LNCAP (cell line): ENCODE measurements at regions not wholly inside any gene's neighbourhood (a gene's known extent, or its start where the extent isn't known, plus 50 kb on each side); places are given as distances from the start of the nearest gene placed in this dataset.

Experiments
- TF ChIP-seq, protein P1 (sequence below): fragments of 450-650 bp; IDR thresholded peaks from 2 replicates; pipeline ENCODE4 v1.5.1; 2017; ENCODE audit warnings: mild to moderate bottlenecking

DNA sequence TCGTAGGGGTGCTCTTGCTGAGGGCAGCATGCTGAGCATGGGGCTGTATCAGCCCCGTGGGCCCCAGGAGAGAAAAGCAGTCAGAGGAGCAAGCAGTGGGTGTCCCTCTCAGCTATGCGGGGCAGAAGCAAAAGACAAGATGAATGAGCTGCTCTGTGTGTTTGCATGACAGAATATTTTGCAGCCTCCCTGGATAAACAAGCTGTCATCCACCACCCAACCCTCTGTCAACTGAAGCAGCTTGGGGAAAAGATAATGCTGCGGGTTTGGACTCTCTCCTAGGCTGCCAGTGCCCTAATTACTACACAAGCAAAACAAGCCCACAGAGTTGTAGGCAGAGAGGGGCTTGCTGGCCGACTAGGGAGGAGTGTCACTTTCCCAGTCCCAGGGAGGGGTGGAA is 82.3 kb upstream of the PTPRT start:
- TF ChIP-seq, protein P1, sequence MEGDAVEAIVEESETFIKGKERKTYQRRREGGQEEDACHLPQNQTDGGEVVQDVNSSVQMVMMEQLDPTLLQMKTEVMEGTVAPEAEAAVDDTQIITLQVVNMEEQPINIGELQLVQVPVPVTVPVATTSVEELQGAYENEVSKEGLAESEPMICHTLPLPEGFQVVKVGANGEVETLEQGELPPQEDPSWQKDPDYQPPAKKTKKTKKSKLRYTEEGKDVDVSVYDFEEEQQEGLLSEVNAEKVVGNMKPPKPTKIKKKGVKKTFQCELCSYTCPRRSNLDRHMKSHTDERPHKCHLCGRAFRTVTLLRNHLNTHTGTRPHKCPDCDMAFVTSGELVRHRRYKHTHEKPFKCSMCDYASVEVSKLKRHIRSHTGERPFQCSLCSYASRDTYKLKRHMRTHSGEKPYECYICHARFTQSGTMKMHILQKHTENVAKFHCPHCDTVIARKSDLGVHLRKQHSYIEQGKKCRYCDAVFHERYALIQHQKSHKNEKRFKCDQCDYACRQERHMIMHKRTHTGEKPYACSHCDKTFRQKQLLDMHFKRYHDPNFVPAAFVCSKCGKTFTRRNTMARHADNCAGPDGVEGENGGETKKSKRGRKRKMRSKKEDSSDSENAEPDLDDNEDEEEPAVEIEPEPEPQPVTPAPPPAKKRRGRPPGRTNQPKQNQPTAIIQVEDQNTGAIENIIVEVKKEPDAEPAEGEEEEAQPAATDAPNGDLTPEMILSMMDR: no peak

DNA sequence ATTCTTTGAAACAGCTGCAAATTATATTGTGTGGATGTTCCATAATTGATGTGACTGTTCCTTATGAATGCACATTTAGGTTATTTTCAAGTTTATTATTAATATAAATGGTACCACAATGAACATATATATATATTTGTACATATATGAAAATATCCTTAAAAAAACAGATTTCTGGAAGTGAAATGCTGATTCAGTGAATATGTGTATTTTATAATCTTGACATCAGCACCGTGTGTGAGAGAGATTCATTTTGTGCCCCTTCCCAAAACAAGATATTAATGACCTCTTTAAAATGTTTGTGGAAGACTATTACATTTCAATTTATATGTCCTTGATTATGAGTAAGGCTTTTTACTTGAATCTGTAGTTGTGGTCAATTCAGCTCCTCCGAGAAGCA is 75.7 kb upstream of the PTPRT start:
- TF ChIP-seq, protein P1: no peak

DNA sequence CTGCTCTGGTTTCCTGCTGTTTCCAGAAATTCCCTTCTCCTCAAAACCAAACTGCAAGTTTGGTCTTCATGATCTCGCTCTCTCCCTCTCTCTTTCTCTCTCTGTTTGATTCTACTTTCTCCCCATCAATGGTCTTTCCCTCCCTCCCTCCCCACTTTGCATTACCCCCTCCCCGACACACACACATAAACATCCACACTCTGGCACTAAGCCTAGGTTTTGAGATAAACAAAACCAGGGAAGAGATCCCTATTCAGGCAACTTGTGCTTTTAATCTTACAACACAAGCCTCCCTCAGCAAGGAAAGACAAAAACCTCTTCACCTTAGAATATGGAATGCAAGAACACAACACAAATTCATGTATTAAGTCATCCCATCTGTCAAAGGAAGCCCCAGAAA is 73.5 kb upstream of the PTPRT start:
- TF ChIP-seq, protein P1: no peak

DNA sequence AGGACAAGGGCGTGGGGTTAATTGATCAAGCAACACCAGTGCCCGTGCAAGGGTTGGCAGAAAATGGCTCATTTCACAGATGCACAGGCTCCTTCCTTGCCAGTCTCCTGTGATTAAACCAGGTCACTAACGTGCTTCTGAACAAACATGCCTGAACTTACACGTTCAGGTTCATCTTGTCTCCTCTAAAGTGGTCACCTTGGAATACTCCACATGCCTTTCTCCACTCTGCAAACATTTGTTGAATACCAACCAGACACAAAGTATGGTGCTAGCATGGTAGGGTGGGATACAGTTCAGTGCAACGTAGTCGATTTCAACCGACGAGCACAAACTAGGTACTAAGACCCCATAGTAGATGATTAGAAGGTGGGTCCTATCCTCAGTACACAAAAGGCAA is 72.6 kb upstream of the PTPRT start:
- TF ChIP-seq, protein P1: no peak

DNA sequence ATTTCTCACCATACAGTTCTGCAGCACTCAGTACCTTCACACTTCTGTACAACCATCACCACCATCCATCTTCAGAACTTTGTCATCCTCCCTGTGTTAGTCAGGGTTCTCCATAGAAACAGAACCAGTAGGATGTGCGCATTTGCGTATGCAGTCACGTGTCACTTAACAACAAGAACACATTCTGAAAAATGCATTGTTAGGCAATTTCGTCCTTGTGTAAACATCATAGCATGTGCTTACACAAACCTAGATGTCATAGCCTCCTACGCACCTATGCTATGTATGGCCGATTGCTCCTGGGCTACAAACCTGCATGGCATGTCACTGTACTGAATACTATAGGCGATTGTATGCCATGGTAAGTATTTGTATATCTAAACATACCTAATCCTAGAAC is 66.2 kb upstream of the PTPRT start:
- TF ChIP-seq, protein P1: no peak

DNA sequence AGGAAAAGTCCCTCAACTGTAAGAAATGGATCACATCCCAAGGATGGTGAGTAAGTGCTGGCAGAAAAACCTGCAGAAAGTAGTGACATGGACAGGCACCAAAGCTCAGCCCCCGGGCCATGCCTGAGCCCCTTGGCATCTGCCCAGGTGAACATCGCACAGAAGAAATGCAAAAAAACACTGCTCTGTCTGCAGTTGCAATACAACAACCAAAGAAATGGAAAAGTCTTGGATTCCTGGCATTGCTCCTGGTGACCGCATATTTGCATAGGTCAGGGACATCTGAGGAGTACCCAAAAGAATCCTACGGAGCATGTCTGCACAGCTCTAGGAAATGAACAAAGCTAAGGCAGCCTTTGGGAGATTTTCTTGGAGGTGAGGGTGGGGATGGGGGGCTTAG is 63.1 kb upstream of the PTPRT start:
- TF ChIP-seq, protein P1: no peak

DNA sequence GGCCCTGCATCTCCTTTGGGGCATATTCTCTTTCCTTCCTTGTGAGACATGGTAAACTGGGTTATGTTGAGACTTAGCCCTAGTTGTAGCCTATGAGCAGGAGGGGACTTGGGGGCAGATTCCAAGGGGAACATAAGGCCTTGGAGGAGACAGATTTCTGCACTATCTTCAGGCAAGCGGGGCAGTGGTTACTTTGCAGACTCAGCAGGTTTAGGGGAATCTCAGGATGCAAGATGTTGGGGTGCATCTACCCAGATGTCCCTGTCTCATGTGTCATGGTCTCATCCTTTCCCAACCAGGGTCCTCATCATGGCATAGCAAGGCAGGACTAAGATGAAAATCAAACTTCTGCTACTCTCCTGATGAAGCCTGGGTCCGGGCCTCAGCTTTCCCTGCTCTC is 58.6 kb upstream of the PTPRT start:
- TF ChIP-seq, protein P1: no peak

DNA sequence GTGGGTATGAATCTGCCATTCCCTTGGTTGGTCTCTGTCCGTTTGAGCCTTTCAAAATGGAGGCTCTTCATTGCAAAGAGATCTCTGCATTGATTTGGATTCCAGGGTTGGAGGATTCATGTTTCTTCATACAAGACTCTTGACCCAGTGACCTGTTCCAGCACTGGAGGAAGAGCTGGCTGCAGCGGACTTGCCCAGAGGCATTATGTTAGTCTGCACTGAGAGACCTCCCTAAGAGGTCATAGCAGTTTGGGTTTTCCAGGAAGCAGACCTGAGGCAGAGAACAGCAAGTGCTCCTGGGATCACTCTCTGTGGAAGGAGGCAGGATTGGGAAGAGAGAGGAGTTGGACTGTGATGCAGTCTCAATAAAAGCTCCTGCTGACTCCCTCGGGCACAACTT is 57.7 kb upstream of the PTPRT start:
- TF ChIP-seq, protein P1: no peak
